Activated CD4-positive, CD25-positive, alpha-beta regulatory T cell (primary cell): ENCODE measurements at regions not wholly inside any gene's neighbourhood (a gene's known extent, or its start where the extent isn't known, plus 50 kb on each side); places are given as distances from the start of the nearest gene placed in this dataset.

ENCODE experiments used
- DNase-seq, 4 experiments: peaks; one replicate each; lab custom pipeline; 2025; lab: John Stamatoyannopoulos, UW

GRCh38 chr16:7097518-7097917 lies 235.1 kb upstream of the RBFOX1 start:
- no peak for DNase-seq

- no peak for DNase-seq
These were observed 239.1 kb upstream of the RBFOX1 start for GRCh38 chr16:7093511-7093910.

GRCh38 chr16:7090628-7091115 lies 242.0 kb upstream of the RBFOX1 start:
- DNase-seq = no peak

GRCh38 chr16:7089751-7090150 lies 242.9 kb upstream of the RBFOX1 start:
- DNase-seq = no peak

GRCh38 chr16:7088711-7089110 lies 243.9 kb upstream of the RBFOX1 start:
- no peak for DNase-seq

GRCh38 chr16:7086822-7087616 lies 245.6 kb upstream of the RBFOX1 start:
- DNase-seq = no peak

- DNase-seq = no peak
These were observed 246.9 kb upstream of the RBFOX1 start for GRCh38 chr16:7085776-7086175.

GRCh38 chr16:7083096-7083495 lies 249.5 kb upstream of the RBFOX1 start:
- no peak for DNase-seq

GRCh38 chr16:7077636-7078035 lies 255.0 kb upstream of the RBFOX1 start:
- DNase-seq = no peak

GRCh38 chr16:7074715-7075114 lies 257.9 kb upstream of the RBFOX1 start:
- no peak for DNase-seq

GRCh38 chr16:7057458-7057857 lies 275.2 kb upstream of the RBFOX1 start:
- no peak for DNase-seq

- DNase-seq = no peak
These were observed 277.2 kb upstream of the RBFOX1 start for GRCh38 chr16:7055443-7055842.

- no peak for DNase-seq
These were observed 280.9 kb upstream of the RBFOX1 start for GRCh38 chr16:7051591-7052349.

GRCh38 chr16:7044331-7044730 lies 288.3 kb upstream of the RBFOX1 start:
- no peak for DNase-seq

GRCh38 chr16:7038475-7038874 lies 294.2 kb upstream of the RBFOX1 start:
- DNase-seq = no peak

GRCh38 chr16:7037495-7037894 lies 295.1 kb upstream of the RBFOX1 start:
- no peak for DNase-seq

GRCh38 chr16:7031031-7031430 lies 301.6 kb upstream of the RBFOX1 start:
- no peak for DNase-seq

GRCh38 chr16:7027401-7027800 lies 305.2 kb upstream of the RBFOX1 start:
- DNase-seq = no peak

- DNase-seq = no peak
These were observed 306.0 kb upstream of the RBFOX1 start for GRCh38 chr16:7026639-7027038.

GRCh38 chr16:7025616-7026190 lies 306.9 kb upstream of the RBFOX1 start:
- no peak for DNase-seq

- DNase-seq = no peak
These were observed 310.9 kb upstream of the RBFOX1 start for GRCh38 chr16:7021653-7022275.

- no peak for DNase-seq
These were observed 315.5 kb upstream of the RBFOX1 start for GRCh38 chr16:7017006-7017662.
